ENCODE measurements at regions not wholly inside any gene's neighbourhood (a gene's known extent, or its start where the extent isn't known, plus 50 kb on each side); places are given as distances from the start of the nearest gene placed in this dataset.

GRCh38 chr3:78347176-78347575, 1307.3 kb downstream of the ROBO2 start:
- TF ChIP-seq, protein P1, sequence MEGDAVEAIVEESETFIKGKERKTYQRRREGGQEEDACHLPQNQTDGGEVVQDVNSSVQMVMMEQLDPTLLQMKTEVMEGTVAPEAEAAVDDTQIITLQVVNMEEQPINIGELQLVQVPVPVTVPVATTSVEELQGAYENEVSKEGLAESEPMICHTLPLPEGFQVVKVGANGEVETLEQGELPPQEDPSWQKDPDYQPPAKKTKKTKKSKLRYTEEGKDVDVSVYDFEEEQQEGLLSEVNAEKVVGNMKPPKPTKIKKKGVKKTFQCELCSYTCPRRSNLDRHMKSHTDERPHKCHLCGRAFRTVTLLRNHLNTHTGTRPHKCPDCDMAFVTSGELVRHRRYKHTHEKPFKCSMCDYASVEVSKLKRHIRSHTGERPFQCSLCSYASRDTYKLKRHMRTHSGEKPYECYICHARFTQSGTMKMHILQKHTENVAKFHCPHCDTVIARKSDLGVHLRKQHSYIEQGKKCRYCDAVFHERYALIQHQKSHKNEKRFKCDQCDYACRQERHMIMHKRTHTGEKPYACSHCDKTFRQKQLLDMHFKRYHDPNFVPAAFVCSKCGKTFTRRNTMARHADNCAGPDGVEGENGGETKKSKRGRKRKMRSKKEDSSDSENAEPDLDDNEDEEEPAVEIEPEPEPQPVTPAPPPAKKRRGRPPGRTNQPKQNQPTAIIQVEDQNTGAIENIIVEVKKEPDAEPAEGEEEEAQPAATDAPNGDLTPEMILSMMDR (IDR thresholded peaks at IDR 0.05): no peak
- no peak for TF ChIP-seq EP300 (IDR thresholded peaks at IDR 0.05)
- TF ChIP-seq POLR2A (IDR thresholded peaks at IDR 0.05): no peak
